Liver (tissue), 3 donors: ENCODE measurements at regions not wholly inside any gene's neighbourhood (a gene's known extent, or its start where the extent isn't known, plus 50 kb on each side); places are given as distances from the start of the nearest gene placed in this dataset.

ENCODE experiments used
- TAF1 ChIP-seq: conservative IDR thresholded peaks from 2 replicates; pipeline ENCODE4 v1.6.1; 2016; ENCODE audit warnings: antibody characterized with exemption, mild to moderate bottlenecking
- TF ChIP-seq, protein P1 (sequence below): fragments of 150-350 bp; IDR thresholded peaks from 2 replicates; pipeline ENCODE4 v1.5.1; 2017; ENCODE audit warnings: improper control_type of control experiment, low read depth, low read length; ENCODE audit not compliant: missing input control
- TF ChIP-seq, protein P2 (sequence below): IDR thresholded peaks from 2 replicates; pipeline ENCODE4 v1.6.1; 2016; ENCODE audit warnings: antibody characterized with exemption
- donor health status: healthy.
- donor health status: healthy.

DNA sequence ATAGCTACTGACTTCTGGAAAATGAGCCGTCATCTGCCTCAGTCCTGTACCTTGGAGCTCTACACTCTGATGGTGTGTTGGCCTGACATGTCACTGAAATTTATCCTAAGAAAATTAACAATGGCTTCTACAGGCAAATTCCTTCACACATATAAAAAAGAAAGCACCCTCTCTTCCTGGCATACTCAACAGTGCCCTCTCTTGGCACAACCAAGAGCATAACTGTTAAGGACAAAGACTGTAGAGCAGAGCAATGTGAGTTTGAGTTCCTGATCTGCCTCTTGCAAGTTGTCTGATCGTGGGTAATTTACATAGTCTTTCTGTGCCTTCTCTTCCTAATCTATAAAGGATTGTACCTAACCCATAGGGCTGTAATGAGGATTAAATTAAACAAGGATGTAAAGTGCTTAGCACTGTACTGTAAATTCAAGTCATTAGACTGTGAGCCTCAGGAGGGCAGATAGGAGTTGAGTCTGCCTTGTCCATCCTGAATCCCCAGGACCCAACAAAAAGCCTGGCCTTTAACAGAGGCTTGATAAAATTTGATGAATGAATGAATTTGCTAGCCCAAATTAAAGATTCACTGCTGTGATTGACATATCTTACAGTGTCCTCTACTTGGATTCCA, 83.5 kb downstream of the SYF2 start:
- TF ChIP-seq, protein P1, sequence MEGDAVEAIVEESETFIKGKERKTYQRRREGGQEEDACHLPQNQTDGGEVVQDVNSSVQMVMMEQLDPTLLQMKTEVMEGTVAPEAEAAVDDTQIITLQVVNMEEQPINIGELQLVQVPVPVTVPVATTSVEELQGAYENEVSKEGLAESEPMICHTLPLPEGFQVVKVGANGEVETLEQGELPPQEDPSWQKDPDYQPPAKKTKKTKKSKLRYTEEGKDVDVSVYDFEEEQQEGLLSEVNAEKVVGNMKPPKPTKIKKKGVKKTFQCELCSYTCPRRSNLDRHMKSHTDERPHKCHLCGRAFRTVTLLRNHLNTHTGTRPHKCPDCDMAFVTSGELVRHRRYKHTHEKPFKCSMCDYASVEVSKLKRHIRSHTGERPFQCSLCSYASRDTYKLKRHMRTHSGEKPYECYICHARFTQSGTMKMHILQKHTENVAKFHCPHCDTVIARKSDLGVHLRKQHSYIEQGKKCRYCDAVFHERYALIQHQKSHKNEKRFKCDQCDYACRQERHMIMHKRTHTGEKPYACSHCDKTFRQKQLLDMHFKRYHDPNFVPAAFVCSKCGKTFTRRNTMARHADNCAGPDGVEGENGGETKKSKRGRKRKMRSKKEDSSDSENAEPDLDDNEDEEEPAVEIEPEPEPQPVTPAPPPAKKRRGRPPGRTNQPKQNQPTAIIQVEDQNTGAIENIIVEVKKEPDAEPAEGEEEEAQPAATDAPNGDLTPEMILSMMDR = peak; percentile 22
- TF ChIP-seq, protein P2, sequence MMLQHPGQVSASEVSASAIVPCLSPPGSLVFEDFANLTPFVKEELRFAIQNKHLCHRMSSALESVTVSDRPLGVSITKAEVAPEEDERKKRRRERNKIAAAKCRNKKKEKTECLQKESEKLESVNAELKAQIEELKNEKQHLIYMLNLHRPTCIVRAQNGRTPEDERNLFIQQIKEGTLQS = no peak
- no peak for TF ChIP-seq TAF1
